ENCODE measurements at regions not wholly inside any gene's neighbourhood (a gene's known extent, or its start where the extent isn't known, plus 50 kb on each side); places are given as distances from the start of the nearest gene placed in this dataset.
"Not testable (repeated sequence)": the region's sequence is repeated elsewhere in the genome, so short reads cannot be mapped to it uniquely, and the experiment has no call there.

GRCh38 chr7:106342049-106342448 is 57.3 kb upstream of the NAMPT start:
- POLR2A ChIA-PET; BruUV-seq (replicated peaks): not testable (repeated sequence)

GRCh38 chr7:106340247-106340596 is 55.4 kb upstream of the NAMPT start:
- H3K9me2 ChIP-seq (ENCODE audit: insufficient read depth); RAD21 ChIA-PET (ENCODE audit: low non-redundant PET in 1 of 2, low total read pairs in 2 of 2, uncharacterized antibody in 2 of 2, unreplicated experiment in 2 of 2); H3K9ac ChIP-seq (ENCODE audit: low read length); BruUV-seq (replicated peaks); intact Hi-C loops (cut with micrococcal nuclease); H4K20me1 ChIP-seq (ENCODE audit: insufficient read depth); H3K4me1 ChIP-seq (ENCODE audit: control insufficient read depth in 1 of 2, insufficient read depth in 2 of 2, low read length in 2 of 2); H3K4me3 ChIP-seq (replicated peaks in 1 of 2; ENCODE audit: low read depth in 1 of 2, low read length in 2 of 2); H3K79me2 ChIP-seq (ENCODE audit: insufficient read depth, low read length); H3K27me3 ChIP-seq (ENCODE audit: insufficient read depth, low read length); H2AFZ ChIP-seq (ENCODE audit: low read depth, low read length, poor library complexity, severe bottlenecking); ATAC-seq; DNase-seq (ENCODE audit: low read depth, low spot score); H3K4me2 ChIP-seq (ENCODE audit: low read length); POLR2A ChIA-PET; H3K36me3 ChIP-seq (ENCODE audit: control insufficient read depth in 1 of 2, insufficient read depth in 2 of 2, low read length in 2 of 2); CTCF ChIA-PET; H3K27ac ChIP-seq (ENCODE audit: low read depth, low read length): not testable (repeated sequence)
- H3K9me3 ChIP-seq (ENCODE audit: control insufficient read depth in 1 of 2, insufficient read depth in 1 of 2, low read depth in 1 of 2, low read length in 2 of 2): peaks cover 5 to 18% of the 10 kb centered on the region in 2 experiments; a peak in 2 of 4 replicates

More at GRCh38 chr7:106342049-106342448, 57.3 kb upstream of the NAMPT start:
- H3K27me3 ChIP-seq (ENCODE audit: insufficient read depth, low read length); H3K4me2 ChIP-seq (ENCODE audit: low read length); ATAC-seq; H4K20me1 ChIP-seq (ENCODE audit: insufficient read depth); H3K79me2 ChIP-seq (ENCODE audit: insufficient read depth, low read length); H2AFZ ChIP-seq (ENCODE audit: low read depth, low read length, poor library complexity, severe bottlenecking); CTCF ChIA-PET; H3K4me3 ChIP-seq (replicated peaks in 1 of 2; ENCODE audit: low read depth in 1 of 2, low read length in 2 of 2); H3K27ac ChIP-seq (ENCODE audit: low read depth, low read length); H3K36me3 ChIP-seq (ENCODE audit: control insufficient read depth in 1 of 2, insufficient read depth in 2 of 2, low read length in 2 of 2); DNase-seq (ENCODE audit: low read depth, low spot score); H3K9ac ChIP-seq (ENCODE audit: low read length); H3K9me2 ChIP-seq (ENCODE audit: insufficient read depth); intact Hi-C loops (cut with micrococcal nuclease); RAD21 ChIA-PET (ENCODE audit: low non-redundant PET in 1 of 2, low total read pairs in 2 of 2, uncharacterized antibody in 2 of 2, unreplicated experiment in 2 of 2): not testable (repeated sequence)
- H3K9me3 ChIP-seq (ENCODE audit: control insufficient read depth in 1 of 2, insufficient read depth in 1 of 2, low read depth in 1 of 2, low read length in 2 of 2): peaks cover 5 to 18% of the 10 kb centered on the region in 2 experiments; a peak in 2 of 4 replicates
- peaks cover 14 to 20% of the 10 kb centered on the region in 2 experiments for H3K4me1 ChIP-seq (ENCODE audit: control insufficient read depth in 1 of 2, insufficient read depth in 2 of 2, low read length in 2 of 2)
- TF ChIP-seq CBX3 (IDR thresholded peaks at IDR 0.05; ENCODE audit: low read depth): peak; percentile 25; the same call in 1 of the 2 replicates

- ATAC-seq (no peak), DNase-seq (ENCODE audit: low read depth, low spot score) (no peak)
- H2AFZ ChIP-seq (ENCODE audit: low read depth, low read length, poor library complexity, severe bottlenecking): no peak overlapping the region
- ChIA-PET RAD21 (ENCODE audit: low non-redundant PET in 1 of 2, low total read pairs in 2 of 2, uncharacterized antibody in 2 of 2, unreplicated experiment in 2 of 2) (no interaction called here), POLR2A (no interaction called here), CTCF (no interaction called here)
- no peaks in the 10 kb centered on the region for H3K9me2 ChIP-seq (ENCODE audit: insufficient read depth)
- no peaks in the 10 kb centered on the region for H3K27me3 ChIP-seq (ENCODE audit: insufficient read depth, low read length)
- BruUV-seq (replicated peaks): no TSS peak
- H3K27ac ChIP-seq (ENCODE audit: low read depth, low read length): no peak overlapping the region
- intact Hi-C loops (cut with micrococcal nuclease): no loop called here
- no peak overlapping the region for H3K4me3 ChIP-seq (replicated peaks in 1 of 2; ENCODE audit: low read depth in 1 of 2, low read length in 2 of 2)
- H3K79me2 ChIP-seq (ENCODE audit: insufficient read depth, low read length): no peaks in the 10 kb centered on the region
- H4K20me1 ChIP-seq (ENCODE audit: insufficient read depth): no peaks in the 10 kb centered on the region
- no peak overlapping the region for H3K9ac ChIP-seq (ENCODE audit: low read length)
- no peaks in the 10 kb centered on the region for H3K4me1 ChIP-seq (ENCODE audit: control insufficient read depth in 1 of 2, insufficient read depth in 2 of 2, low read length in 2 of 2)
- peaks cover 5 to 18% of the 10 kb centered on the region in 2 experiments; a peak in 2 of 4 replicates for H3K9me3 ChIP-seq (ENCODE audit: control insufficient read depth in 1 of 2, insufficient read depth in 1 of 2, low read depth in 1 of 2, low read length in 2 of 2)
- H3K4me2 ChIP-seq (ENCODE audit: low read length): no peak overlapping the region
- no peaks in the 10 kb centered on the region for H3K36me3 ChIP-seq (ENCODE audit: control insufficient read depth in 1 of 2, insufficient read depth in 2 of 2, low read length in 2 of 2)
- no peak for TF ChIP-seq FOSL1 (IDR thresholded peaks at IDR 0.05; ENCODE audit: low read depth)
- no peak for TF ChIP-seq EGR1 (IDR thresholded peaks at IDR 0.05; ENCODE audit: low read depth)
- no peak for TF ChIP-seq POLR2AphosphoS5 (IDR thresholded peaks at IDR 0.05; ENCODE audit: low read depth, low read length)
- no peak for TF ChIP-seq JUND (IDR thresholded peaks at IDR 0.05)
- TF ChIP-seq SP1 (IDR thresholded peaks at IDR 0.05; ENCODE audit: low read depth): no peak
- TF ChIP-seq TCF7L2 (IDR thresholded peaks at IDR 0.05; ENCODE audit: borderline replicate concordance, extremely low read depth, insufficient read depth, insufficient read length): no peak
- TF ChIP-seq ZFX (IDR thresholded peaks at IDR 0.05): no peak
- no peak for TF ChIP-seq CBX3 (IDR thresholded peaks at IDR 0.05; ENCODE audit: low read depth)
- TF ChIP-seq EZH2 (IDR thresholded peaks at IDR 0.05): no peak
- no peak for TF ChIP-seq POLR2A (IDR thresholded peaks at IDR 0.05; ENCODE audit: borderline replicate concordance, extremely low read depth, insufficient read depth, insufficient read length)
- no peak for TF ChIP-seq ATF3 (IDR thresholded peaks at IDR 0.05)
- TF ChIP-seq ELF1 (IDR thresholded peaks at IDR 0.05; ENCODE audit: borderline replicate concordance, low read depth): no peak
- TF ChIP-seq SIN3A (IDR thresholded peaks at IDR 0.05; ENCODE audit: low read depth): no peak
- TF ChIP-seq EZH2phosphoT487 (IDR thresholded peaks at IDR 0.05; ENCODE audit: borderline replicate concordance): no peak
These were observed 54.9 kb upstream of the NAMPT start for GRCh38 chr7:106339513-106340246.

Measured in HCT116 (cell line).